ENCODE measurements at regions not wholly inside any gene's neighbourhood (a gene's known extent, or its start where the extent isn't known, plus 50 kb on each side); places are given as distances from the start of the nearest gene placed in this dataset.
"Not testable (repeated sequence)": the region's sequence is repeated elsewhere in the genome, so short reads cannot be mapped to it uniquely, and the experiment has no call there.

DNA sequence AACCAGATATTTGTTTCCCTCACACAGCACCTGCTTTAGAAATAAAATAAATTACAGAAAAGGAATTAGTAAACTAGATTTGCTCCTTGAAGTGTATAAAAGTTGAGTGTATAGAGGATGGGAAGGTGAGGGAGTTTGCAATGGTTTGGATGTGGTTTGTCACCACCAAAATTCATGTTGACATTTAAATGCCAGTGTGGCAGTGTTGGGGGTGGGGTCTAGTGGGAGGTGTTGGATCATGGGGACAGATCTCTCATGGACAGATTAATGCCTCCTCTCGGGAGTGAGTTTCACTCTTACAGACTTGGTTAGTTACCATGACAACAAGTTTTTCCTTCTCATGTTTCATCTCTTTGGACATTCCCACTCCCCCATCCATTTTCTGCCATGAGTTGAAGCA lies 83.9 kb upstream of the PRSS3 start:
- not testable (repeated sequence) for TF ChIP-seq ZNF274 (IDR thresholded peaks at IDR 0.05; ENCODE audit: low read depth, low read length); YY1 (IDR thresholded peaks at IDR 0.05; ENCODE audit: insufficient read depth, insufficient read length)

All from NT2/D1 (cell line).